ENCODE measurements at regions not wholly inside any gene's neighbourhood (a gene's known extent, or its start where the extent isn't known, plus 50 kb on each side); places are given as distances from the start of the nearest gene placed in this dataset.

DNA sequence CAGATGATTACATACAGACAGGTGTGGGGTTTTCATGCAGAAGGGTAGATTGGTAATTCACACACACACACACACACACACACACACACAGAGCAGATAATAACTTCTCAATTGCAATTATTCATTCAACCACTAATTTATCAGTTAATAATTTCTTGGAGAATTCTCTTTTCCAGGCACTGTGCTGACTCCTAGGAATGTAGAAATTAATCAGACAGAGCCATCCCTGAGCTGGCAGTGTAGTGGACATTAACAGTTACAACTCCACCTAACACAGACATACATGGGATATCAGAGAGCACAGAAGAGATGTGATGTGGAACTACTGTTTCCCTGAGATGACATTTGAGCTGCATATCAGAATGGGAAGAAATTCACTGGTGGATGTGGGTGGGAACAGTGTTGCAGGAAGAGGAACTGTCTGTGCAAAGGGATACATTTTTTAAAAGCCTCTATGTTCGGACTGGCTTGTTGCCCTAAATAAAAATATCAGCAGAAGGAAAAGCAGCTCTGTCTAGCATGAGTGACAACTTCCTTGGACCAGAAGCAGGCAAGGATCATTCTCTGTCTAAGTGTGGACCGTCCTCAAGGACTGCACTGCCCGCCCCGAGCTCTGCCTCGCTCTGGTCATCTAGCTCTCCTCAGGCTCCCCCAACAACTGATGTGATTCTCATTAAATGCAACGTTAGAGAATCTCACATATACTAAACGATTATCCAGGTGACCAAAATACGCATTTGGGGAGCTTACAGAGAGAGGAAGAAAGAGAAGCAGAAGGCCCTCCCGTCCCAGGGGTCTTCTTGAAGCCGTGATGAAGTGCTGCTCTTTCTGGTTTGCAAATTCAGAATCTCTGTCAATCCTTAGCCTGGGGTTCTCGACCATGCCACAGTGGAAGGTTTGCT is 173.4 kb upstream of the TRIB2 start:
- dilution Hi-C loops (cut with MboI; ENCODE audit: extremely low pct_ligation_motif_present, low sequenced_read_pairs) (no loop called here), intact Hi-C loops (cut with micrococcal nuclease) (no loop called here)
- no peaks in the 10 kb centered on the region for H3K36me3 ChIP-seq (ENCODE audit: control insufficient read depth in 2 of 2, extremely low read depth in 1 of 2, insufficient read depth in 2 of 2, low read length in 2 of 2)
- H4K20me1 ChIP-seq (replicated peaks; ENCODE audit: control insufficient read depth, extremely low read depth, insufficient read depth, low read length), result no peaks in the 10 kb centered on the region
- H3K9me3 ChIP-seq (replicated peaks; ENCODE audit: control insufficient read depth, insufficient read depth, low read length), result no peaks in the 10 kb centered on the region
- H2AFZ ChIP-seq (ENCODE audit: low read depth, low read length), result no peak overlapping the region
- ChIA-PET POLR2A (no interaction called here), CTCF (interaction anchor here (1.4 kb wide), 1 partner anchor 464 kb away, joined by 3 read pairs; no protein-coding TSS in a partner anchor)
- no peak overlapping the region for H3K9ac ChIP-seq (replicated peaks; ENCODE audit: extremely low read depth, insufficient read depth, low read length)
- no TSS peak for BruUV-seq (replicated peaks)
- H3K9me1 ChIP-seq (replicated peaks; ENCODE audit: control insufficient read depth, extremely low read depth, insufficient read depth, low read length), result no peaks in the 10 kb centered on the region
- FAIRE-seq (peak; percentile 18), DNase-seq (ENCODE audit: low read depth, low spot score) (no peak)
- H3K4me1 ChIP-seq (ENCODE audit: control insufficient read depth, extremely low read depth, insufficient read depth, low read length), result no peaks in the 10 kb centered on the region
- no peak for TF ChIP-seq MYC (IDR thresholded peaks at IDR 0.05; ENCODE audit: low read depth, low read length)
- TF ChIP-seq EZH2 (IDR thresholded peaks at IDR 0.05; ENCODE audit: borderline replicate concordance, low read depth, low read length, severe bottlenecking), result no peak
- TF ChIP-seq, protein P1, sequence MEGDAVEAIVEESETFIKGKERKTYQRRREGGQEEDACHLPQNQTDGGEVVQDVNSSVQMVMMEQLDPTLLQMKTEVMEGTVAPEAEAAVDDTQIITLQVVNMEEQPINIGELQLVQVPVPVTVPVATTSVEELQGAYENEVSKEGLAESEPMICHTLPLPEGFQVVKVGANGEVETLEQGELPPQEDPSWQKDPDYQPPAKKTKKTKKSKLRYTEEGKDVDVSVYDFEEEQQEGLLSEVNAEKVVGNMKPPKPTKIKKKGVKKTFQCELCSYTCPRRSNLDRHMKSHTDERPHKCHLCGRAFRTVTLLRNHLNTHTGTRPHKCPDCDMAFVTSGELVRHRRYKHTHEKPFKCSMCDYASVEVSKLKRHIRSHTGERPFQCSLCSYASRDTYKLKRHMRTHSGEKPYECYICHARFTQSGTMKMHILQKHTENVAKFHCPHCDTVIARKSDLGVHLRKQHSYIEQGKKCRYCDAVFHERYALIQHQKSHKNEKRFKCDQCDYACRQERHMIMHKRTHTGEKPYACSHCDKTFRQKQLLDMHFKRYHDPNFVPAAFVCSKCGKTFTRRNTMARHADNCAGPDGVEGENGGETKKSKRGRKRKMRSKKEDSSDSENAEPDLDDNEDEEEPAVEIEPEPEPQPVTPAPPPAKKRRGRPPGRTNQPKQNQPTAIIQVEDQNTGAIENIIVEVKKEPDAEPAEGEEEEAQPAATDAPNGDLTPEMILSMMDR (IDR thresholded peaks at IDR 0.05; ENCODE audit: extremely low read depth in 1 of 2, insufficient read depth in 1 of 2, low read depth in 1 of 2, low read length in 2 of 2), result no peak
- TF ChIP-seq, protein P2, sequence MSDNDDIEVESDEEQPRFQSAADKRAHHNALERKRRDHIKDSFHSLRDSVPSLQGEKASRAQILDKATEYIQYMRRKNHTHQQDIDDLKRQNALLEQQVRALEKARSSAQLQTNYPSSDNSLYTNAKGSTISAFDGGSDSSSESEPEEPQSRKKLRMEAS (IDR thresholded peaks at IDR 0.05; ENCODE audit: insufficient read depth, insufficient read length), result no peak
- no peak for TF ChIP-seq GATA2 (IDR thresholded peaks at IDR 0.05; ENCODE audit: insufficient read depth, insufficient read length, low read depth, low read length)
- TF ChIP-seq POLR2AphosphoS5 (IDR thresholded peaks at IDR 0.05; ENCODE audit: insufficient read depth, low read depth, low read length), result no peak
- no peak for TF ChIP-seq FOS (IDR thresholded peaks at IDR 0.05; ENCODE audit: borderline replicate concordance, insufficient read depth, low read length)
- TF ChIP-seq POLR2A (IDR thresholded peaks at IDR 0.05; ENCODE audit: low read depth, low read length), result no peak
- H3K79me2 ChIP-seq (ENCODE audit: control insufficient read depth, insufficient read depth, low read length), result no peaks in the 10 kb centered on the region
- H3K27me3 ChIP-seq (ENCODE audit: control insufficient read depth in 2 of 2, insufficient read depth in 2 of 2, low read length in 2 of 2), result peaks cover 0 to 5% of the 10 kb centered on the region in 2 experiments
- H3K4me2 ChIP-seq (ENCODE audit: insufficient read depth, low read length), result no peak overlapping the region
- H3K27ac ChIP-seq (ENCODE audit: insufficient read depth, low read depth, low read length), result no peak overlapping the region
- no peak overlapping the region for H3K4me3 ChIP-seq (replicated peaks in 1 of 3; ENCODE audit: insufficient read depth in 1 of 3, low read depth in 1 of 3, low read length in 3 of 3)

Measured in endothelial cell of umbilical vein (primary cell).